ENCODE measurements at regions not wholly inside any gene's neighbourhood (a gene's known extent, or its start where the extent isn't known, plus 50 kb on each side); places are given as distances from the start of the nearest gene placed in this dataset.

DNA sequence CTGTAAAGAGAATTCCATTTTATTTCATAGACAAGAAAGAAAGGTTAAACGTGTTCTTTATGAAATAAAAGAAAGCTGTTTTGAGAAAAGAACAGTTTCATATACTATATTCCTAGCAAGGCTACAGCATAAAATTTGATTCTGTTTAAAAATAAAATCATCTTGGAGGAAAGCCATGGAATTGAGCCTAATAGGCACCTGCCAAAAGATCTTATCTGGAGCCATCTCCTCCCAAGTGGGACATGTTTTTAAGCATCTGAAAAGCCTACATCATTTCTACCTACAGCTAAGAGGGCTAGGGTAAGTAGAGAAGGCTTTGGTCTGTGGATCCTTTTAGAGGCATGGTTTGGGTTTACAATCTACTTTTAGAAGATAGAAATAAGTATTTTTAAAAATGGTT is 89.3 kb downstream of the GAS1 start:
- DNase-seq (ENCODE audit: low spot score in 2 of 2): no peak
- intact Hi-C loops (cut with DNase I; ENCODE audit: low total_unique reads): no loop called here
- H3K4me3 ChIP-seq (ENCODE audit: low read depth, poor library complexity, severe bottlenecking): no peak overlapping the region
- WGBS, 2 donors: 47 to 49% methylated on average over 1 of the region's 1 CpG
- no peak for TF ChIP-seq CTCF (IDR thresholded peaks at IDR 0.05)
- TF ChIP-seq POLR2A (IDR thresholded peaks at IDR 0.05): no peak

- intact Hi-C loops (cut with DNase I; ENCODE audit: low total_unique reads): no loop called here
- no peak for TF ChIP-seq CTCF (IDR thresholded peaks at IDR 0.05)
- no peak for TF ChIP-seq POLR2A (IDR thresholded peaks at IDR 0.05)
- WGBS, 2 donors: 90 to 97% methylated on average over 3 of the region's 3 CpGs
- DNase-seq (ENCODE audit: low spot score in 2 of 2): no peak
- H3K4me3 ChIP-seq (ENCODE audit: low read depth, poor library complexity, severe bottlenecking): no peak overlapping the region
These were observed 91.0 kb downstream of the GAS1 start for GRCh38 chr9:86856259-86856658.

- 46 to 51% methylated on average over 5 of the region's 5 CpGs for WGBS, 2 donors
- DNase-seq (ENCODE audit: low spot score in 2 of 2): no peak
These were observed 92.3 kb downstream of the GAS1 start for GRCh38 chr9:86854898-86855523.

GRCh38 chr9:86846656-86847055 is 100.7 kb downstream of the GAS1 start:
- no peak for DNase-seq (ENCODE audit: low spot score in 2 of 2)
- H3K4me3 ChIP-seq (ENCODE audit: low read depth, poor library complexity, severe bottlenecking): no peak overlapping the region
- 84 to 85% methylated on average over 5 of the region's 5 CpGs for WGBS, 2 donors
- TF ChIP-seq POLR2A (IDR thresholded peaks at IDR 0.05) (no peak), CTCF (IDR thresholded peaks at IDR 0.05) (no peak)
- intact Hi-C loops (cut with DNase I; ENCODE audit: low total_unique reads): no loop called here

More at GRCh38 chr9:86854898-86855523, 92.3 kb downstream of the GAS1 start:
- H3K4me3 ChIP-seq (ENCODE audit: low read depth, poor library complexity, severe bottlenecking): no peak overlapping the region
- no peak for TF ChIP-seq CTCF (IDR thresholded peaks at IDR 0.05)
- no peak for TF ChIP-seq POLR2A (IDR thresholded peaks at IDR 0.05)
- intact Hi-C loops (cut with DNase I; ENCODE audit: low total_unique reads): no loop called here

GRCh38 chr9:86843206-86843605 is 104.1 kb downstream of the GAS1 start:
- 56 to 63% methylated on average over 1 of the region's 1 CpG for WGBS, 2 donors
- intact Hi-C loops (cut with DNase I; ENCODE audit: low total_unique reads): no loop called here
- no peak overlapping the region for H3K4me3 ChIP-seq (ENCODE audit: low read depth, poor library complexity, severe bottlenecking)
- no peak for TF ChIP-seq CTCF (IDR thresholded peaks at IDR 0.05)
- no peak for DNase-seq (ENCODE audit: low spot score in 2 of 2)

GRCh38 chr9:86842573-86842972 is 104.7 kb downstream of the GAS1 start:
- H3K4me3 ChIP-seq (ENCODE audit: low read depth, poor library complexity, severe bottlenecking): no peak overlapping the region
- TF ChIP-seq CTCF (IDR thresholded peaks at IDR 0.05) (no peak), POLR2A (IDR thresholded peaks at IDR 0.05) (no peak)
- intact Hi-C loops (cut with DNase I; ENCODE audit: low total_unique reads): no loop called here
- WGBS, 2 donors: 67 to 76% methylated on average over 6 of the region's 6 CpGs
- DNase-seq (ENCODE audit: low spot score in 2 of 2): no peak
